Activated T-helper 17 cell treated with anti-CD3 and anti-CD28 coated beads, Interleukin-2, amount 50 U/mL, for 72 hours (primary cell): ENCODE measurements at regions not wholly inside any gene's neighbourhood (a gene's known extent, or its start where the extent isn't known, plus 50 kb on each side); places are given as distances from the start of the nearest gene placed in this dataset.
"Not testable (repeated sequence)": the region's sequence is repeated elsewhere in the genome, so short reads cannot be mapped to it uniquely, and the experiment has no call there.

ENCODE experiments used
- ATAC-seq: fragments of 150-1000 bp; cut with Tn5 transposase; replicated peaks from 2 replicates; pipeline ENCODE4 v1.10.0; 2021; ENCODE audit warnings: mild to moderate bottlenecking, moderate library complexity
- H3K27ac Mint-ChIP-seq: one replicate; pipeline ENCODE4 v1.8.0; 2022; ENCODE audit warnings: mixed read lengths
- H3K27me3 Mint-ChIP-seq: one replicate; pipeline ENCODE4 v1.8.0; 2022; ENCODE audit warnings: mixed read lengths
- H3K36me3 Mint-ChIP-seq: one replicate; pipeline ENCODE4 v1.8.0; 2022; ENCODE audit warnings: low read depth, mild to moderate bottlenecking, mixed read lengths
- H3K4me1 Mint-ChIP-seq: one replicate; pipeline ENCODE4 v1.8.0; 2022; ENCODE audit warnings: mixed read lengths
- H3K4me3 Mint-ChIP-seq: one replicate; pipeline ENCODE4 v1.8.0; 2022; ENCODE audit warnings: mild to moderate bottlenecking, mixed read lengths
- H3K9me3 Mint-ChIP-seq: one replicate; pipeline ENCODE4 v1.8.0; 2022; ENCODE audit warnings: mixed read lengths

DNA sequence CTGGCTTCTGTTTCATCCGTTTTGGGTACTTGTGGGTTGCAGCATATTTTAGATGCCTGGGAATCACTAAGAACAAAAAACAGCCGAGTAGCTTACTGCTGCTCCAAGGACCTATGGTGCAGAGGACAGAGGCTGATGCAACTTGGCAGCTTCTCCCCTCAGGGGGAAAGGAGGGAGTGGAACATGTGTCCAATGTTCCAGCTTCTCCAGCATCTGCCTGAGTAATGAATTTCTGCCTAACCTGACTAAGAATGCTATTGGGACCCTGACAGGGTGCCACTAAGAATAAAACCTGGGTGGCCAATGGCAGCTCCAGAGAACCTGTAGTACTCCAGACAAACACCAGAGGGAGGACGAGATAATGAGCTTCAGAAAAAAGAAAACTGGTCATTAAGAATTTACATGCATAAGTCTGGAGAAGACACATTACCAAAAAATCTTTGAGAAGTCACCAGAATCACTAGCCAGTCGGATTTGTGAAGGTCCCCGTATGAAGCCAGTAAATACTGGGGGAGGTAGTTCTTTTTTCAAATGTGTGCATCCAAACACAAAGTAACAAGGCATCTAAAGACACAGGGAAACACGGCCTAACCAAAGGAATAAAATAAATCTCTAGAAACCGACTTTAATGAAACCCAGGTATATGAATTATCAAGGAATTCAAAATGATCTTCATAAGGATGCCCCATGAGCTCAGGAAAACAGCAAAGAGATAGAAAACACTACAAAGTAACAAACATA is 293.5 kb downstream of the HINT1 start:
- Mint-ChIP-seq H3K4me3 (no peak overlapping the region), H3K9me3 (no peaks in the 10 kb centered on the region), H3K4me1 (no peaks in the 10 kb centered on the region), H3K27ac (no peak overlapping the region), H3K27me3 (no peaks in the 10 kb centered on the region), H3K36me3 (no peaks in the 10 kb centered on the region)
- ATAC-seq: peak; percentile 38

DNA sequence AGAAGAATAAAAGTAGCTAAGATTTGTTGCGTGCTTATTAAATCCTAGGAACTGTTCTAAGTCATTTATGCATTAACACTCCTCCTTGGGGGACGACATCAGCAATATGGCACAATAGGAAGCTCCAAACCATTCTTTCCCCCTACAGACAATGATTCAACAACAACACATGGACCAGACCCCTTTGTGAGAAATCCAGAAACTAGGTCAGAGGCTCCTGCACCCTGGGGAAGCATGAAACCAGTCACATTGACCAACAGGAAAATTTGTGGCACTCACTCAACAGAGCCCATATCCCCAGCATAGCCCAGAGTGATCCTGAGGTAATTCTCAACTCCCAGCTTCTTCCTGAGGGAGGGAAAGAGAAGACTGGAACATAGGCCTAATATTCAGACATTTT is 294.4 kb downstream of the HINT1 start:
- Mint-ChIP-seq H3K27ac (no peak overlapping the region), H3K9me3 (no peaks in the 10 kb centered on the region), H3K4me1 (no peaks in the 10 kb centered on the region), H3K27me3 (no peaks in the 10 kb centered on the region), H3K4me3 (no peak overlapping the region), H3K36me3 (no peaks in the 10 kb centered on the region)
- no peak for ATAC-seq

DNA sequence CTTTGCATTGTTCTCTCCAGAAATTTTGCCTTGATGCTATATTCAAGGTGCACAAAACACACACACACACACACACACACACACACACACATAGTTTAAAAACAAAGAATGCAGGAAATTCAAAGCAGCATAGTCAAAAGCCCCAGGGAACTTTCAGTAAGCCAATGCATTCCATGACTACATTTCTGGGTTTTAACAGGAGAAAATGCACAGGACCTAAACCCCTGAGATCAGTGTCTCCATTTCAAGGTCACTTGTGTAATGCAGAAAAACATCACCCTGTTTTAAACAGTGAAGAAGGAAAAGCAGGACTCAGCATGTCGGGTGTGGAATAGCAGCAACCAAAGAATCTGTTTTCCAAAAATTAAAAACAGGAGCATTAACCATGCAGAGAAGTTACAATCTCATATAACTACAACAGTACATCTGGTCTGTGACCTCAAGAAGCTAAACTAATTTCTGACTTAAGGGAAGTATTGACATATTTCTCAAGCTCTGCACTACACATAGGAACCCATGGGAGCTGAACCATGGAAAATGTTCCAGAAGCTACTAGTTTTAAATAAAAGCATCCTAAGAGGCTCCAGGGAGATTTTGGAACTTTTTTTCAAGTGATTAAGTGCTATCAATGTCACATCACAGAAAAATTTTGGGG is 296.7 kb downstream of the HINT1 start:
- Mint-ChIP-seq H3K4me3 (no peak overlapping the region), H3K36me3 (no peaks in the 10 kb centered on the region), H3K9me3 (no peaks in the 10 kb centered on the region), H3K27ac (no peak overlapping the region), H3K4me1 (no peaks in the 10 kb centered on the region), H3K27me3 (no peaks in the 10 kb centered on the region)
- ATAC-seq: no peak

DNA sequence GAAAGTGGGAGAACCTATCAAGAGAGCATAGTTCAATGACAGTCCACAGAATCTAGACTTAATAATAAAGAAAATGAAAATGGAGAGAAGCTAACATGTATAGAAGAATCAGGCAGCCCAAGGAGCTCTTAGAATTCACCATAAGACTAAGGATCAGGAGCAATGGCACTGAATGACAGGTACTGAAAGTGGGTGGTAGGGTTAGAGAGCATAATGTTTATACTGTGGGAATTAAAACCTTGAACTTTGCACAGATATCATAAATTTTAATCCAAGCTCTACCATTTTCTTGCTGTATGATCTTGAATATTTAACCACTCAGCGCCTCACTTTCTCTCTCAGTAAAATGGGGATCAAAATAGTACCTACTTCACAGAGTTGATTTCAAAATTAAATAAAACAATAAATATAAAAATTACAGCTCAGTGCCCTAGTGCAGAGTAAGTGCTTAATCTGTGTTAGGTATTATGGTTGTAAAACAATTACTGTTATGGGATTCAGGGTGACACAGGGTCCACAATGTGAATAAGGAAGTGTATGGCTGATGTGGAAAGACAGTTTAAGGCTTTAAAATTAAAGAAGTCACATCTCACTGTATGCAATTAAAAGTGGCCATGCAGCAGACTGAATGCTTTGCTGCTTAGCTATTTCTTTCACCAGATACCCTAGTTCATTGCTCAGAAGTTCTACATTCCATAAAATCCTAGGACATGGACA is 319.8 kb downstream of the HINT1 start:
- H3K9me3 Mint-ChIP-seq: peaks cover 5% of the 10 kb centered on the region

DNA sequence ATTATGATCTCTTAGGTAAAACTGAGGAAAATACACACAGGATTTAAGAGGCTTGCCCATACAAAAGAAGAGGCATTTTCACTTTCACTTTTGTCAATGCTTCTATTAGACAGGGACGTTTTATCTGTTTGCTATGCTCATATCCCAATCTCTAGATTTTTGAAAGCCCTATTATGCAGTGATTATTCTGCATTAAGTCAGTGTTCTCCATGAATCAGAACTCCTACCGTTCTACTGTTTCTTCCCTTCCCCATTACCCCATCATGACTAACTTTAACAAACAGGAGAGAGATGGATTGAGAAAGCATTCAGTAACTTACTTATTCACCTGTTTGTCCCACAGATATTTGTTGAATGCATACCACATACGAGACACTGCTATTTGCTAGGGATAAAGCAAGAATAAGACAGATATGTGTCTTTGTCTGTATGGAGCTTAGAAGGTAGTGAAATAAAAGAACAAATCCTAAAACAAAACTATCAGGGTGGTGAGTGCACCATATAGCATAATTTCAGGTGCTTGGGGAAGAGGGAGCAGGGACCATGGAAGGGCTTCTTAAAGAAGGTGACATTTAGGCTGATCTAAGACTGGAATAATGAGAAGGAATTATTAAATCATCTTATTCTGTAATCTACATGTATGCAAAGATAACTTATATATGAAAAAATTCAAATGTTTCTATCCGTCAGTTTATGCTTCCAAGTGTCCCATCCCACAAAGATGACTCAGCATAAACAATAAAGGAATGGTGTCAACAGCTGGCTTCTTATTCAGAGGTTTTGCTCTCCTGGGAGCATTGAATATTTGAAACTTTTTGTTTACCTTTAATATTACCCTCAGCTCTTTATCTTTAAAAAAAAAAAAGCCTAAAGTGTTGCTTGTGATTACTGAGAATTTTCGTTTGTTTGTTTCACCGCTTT is 328.1 kb downstream of the HINT1 start:
- H3K27me3 Mint-ChIP-seq: peaks cover 5% of the 10 kb centered on the region
- peaks cover 3% of the 10 kb centered on the region for H3K9me3 Mint-ChIP-seq
- peak overlapping the region; percentile 73 for H3K27ac Mint-ChIP-seq
- H3K4me3 Mint-ChIP-seq: peak overlapping the region; percentile 81
- H3K4me1 Mint-ChIP-seq: peaks cover 7% of the 10 kb centered on the region
- H3K36me3 Mint-ChIP-seq: no peaks in the 10 kb centered on the region
- ATAC-seq: peak; percentile 19

More for the DNA sequence above, 319.8 kb downstream of the HINT1 start:
- ATAC-seq: no peak
- Mint-ChIP-seq H3K4me3 (no peak overlapping the region), H3K27ac (no peak overlapping the region), H3K27me3 (peaks cover 27% of the 10 kb centered on the region), H3K4me1 (no peaks in the 10 kb centered on the region), H3K36me3 (no peaks in the 10 kb centered on the region)

DNA sequence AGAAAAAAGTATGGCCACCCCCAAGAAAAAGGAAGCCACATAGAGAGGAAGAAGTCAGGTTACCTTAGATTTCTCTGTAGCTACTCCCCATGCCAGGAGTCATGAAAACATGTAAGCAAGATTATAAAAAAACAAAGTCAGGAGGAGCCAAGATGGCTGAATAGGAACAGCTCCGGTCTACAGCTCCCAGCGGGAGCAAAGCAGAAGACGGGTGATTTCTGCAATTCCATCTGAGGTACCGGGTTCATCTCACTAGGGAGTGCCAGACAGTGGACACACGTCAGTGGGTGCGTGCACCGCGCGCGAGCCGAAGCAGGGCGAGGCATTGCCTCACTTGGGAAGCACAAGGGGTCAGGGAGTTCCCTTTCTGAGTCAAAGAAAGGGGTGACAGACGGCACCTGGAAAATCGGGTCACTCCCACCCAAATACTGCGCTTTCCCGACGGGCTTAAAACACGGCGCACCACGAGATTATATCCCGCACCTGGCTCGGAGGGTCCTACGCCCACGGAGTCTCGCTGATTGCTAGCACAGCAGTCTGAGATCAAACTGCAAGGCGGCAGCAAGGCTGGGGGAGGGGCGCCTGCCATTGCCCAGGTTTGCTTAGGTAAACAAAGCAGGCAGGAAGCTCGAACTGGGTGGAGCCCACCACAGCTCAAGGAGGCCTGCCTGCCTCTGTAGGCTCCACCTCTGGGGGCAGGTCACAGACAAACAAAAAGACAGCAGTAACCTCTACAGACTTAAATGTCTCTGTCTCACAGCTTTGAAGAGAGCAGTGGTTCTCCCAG is 347.3 kb downstream of the HINT1 start:
- not testable (repeated sequence) for H3K27me3 Mint-ChIP-seq, ATAC-seq, H3K36me3 Mint-ChIP-seq, H3K4me1 Mint-ChIP-seq, H3K27ac Mint-ChIP-seq
- Mint-ChIP-seq H3K9me3 (peaks cover 11% of the 10 kb centered on the region), H3K4me3 (peak overlapping the region; percentile 6)

DNA sequence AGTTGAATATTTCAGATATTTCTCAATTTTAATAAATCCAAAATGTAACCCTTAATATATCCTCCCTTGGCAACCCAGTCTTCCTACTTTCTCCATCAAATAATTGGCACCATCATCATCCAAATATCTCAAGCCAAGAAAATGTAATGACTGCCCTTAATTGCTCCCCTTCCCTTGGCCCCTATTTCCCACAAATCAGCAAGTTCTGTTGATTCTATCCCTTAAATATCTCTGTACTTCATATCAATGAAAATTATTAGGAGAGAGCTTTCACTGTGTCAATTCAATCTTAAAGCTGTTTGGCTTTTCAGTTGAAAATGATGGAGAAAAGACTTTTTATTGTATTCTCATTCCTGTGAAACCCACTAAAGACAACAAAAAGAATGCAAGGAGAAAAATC is 349.8 kb downstream of the HINT1 start:
- Mint-ChIP-seq H3K4me3 (no peak overlapping the region), H3K36me3 (no peaks in the 10 kb centered on the region), H3K9me3 (peaks cover 8% of the 10 kb centered on the region), H3K27me3 (no peaks in the 10 kb centered on the region), H3K27ac (no peak overlapping the region), H3K4me1 (no peaks in the 10 kb centered on the region)
- ATAC-seq: no peak

DNA sequence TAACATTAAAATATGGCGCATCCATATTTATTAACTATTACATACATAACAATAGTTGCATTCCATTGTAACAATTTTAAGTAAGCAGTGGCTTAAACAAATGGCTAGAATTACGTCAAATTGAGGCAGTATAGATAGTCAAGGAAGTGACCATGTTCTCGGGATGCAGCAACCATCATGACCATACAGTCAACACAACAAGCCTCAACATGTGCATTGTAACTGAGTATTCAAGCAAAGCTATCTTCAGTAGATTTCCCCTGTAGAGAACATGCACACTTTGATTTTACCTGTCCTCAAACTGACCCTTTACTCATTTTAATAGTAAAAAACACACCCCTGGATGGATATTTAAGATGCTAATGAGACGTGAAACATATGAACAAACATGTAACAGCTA is 356.4 kb downstream of the HINT1 start:
- Mint-ChIP-seq H3K27ac (no peak overlapping the region), H3K36me3 (no peaks in the 10 kb centered on the region), H3K9me3 (no peaks in the 10 kb centered on the region), H3K27me3 (peaks cover 6% of the 10 kb centered on the region), H3K4me3 (no peak overlapping the region), H3K4me1 (no peaks in the 10 kb centered on the region)
- ATAC-seq: no peak

DNA sequence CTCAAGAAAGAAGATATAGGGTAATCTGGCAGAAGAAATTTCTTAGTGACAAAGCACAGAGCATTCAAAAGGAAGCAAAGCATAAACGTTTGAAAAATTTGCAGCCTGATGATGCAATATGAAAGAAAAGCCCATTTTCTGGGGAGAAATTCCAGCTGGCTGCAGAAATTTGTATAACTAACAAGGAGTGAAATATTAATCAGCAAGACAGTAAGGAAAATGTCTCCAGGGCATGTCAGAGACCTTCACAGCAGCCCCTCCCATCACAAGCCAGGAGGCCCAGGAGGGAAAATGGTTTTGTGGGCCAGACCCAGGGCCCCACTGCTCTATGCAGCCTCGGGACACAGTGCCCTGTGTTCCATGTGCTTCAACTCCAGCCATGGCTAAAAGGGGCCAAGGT is 359.4 kb downstream of the HINT1 start:
- H3K27ac Mint-ChIP-seq: no peak overlapping the region
- no peak for ATAC-seq
- peaks cover 10% of the 10 kb centered on the region for H3K9me3 Mint-ChIP-seq
- H3K4me1 Mint-ChIP-seq: no peaks in the 10 kb centered on the region
- no peaks in the 10 kb centered on the region for H3K36me3 Mint-ChIP-seq
- peaks cover 6% of the 10 kb centered on the region for H3K27me3 Mint-ChIP-seq
- H3K4me3 Mint-ChIP-seq: no peak overlapping the region

DNA sequence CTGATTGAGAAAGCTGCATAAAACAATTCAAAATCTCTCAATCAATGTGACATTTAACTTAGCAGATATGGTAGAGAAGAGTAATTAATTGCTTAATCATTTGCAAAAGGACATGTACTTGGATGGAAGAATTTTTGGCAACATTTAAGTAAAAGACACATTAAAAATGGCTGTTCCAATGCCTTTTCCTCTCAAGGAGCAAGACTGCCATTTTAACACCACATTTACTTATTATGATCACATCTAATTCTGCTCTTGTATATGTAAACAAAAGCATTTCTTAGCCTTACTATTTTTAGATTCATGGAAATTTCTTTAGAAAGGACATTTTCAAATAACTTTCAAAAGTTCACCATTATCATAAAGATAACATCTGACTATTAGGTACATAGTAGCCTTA is 360.0 kb downstream of the HINT1 start:
- Mint-ChIP-seq H3K36me3 (no peaks in the 10 kb centered on the region), H3K27me3 (peaks cover 6% of the 10 kb centered on the region), H3K27ac (no peak overlapping the region), H3K9me3 (peaks cover 10% of the 10 kb centered on the region), H3K4me1 (no peaks in the 10 kb centered on the region), H3K4me3 (no peak overlapping the region)
- no peak for ATAC-seq

DNA sequence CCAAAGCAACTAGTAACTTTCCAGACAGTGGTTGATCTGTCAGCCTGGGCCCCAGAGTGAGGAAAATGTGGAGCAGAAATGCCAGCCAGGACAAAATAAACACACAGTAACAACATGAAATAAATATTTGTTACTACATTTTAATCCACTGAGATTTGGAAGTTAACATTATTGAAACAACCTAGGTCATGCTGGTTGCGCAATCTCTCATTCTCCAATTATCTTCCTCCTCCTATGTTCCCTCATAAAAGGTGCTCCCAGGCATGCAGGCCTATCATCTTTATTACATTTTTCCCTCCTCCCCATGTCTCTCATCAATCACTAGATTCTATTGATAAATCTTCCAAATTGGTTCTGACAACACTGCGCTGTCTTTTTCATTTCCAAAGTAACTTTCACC is 363.1 kb downstream of the HINT1 start:
- Mint-ChIP-seq H3K27ac (no peak overlapping the region), H3K4me3 (no peak overlapping the region), H3K27me3 (peaks cover 5% of the 10 kb centered on the region), H3K4me1 (no peaks in the 10 kb centered on the region), H3K9me3 (peaks cover 16% of the 10 kb centered on the region), H3K36me3 (no peaks in the 10 kb centered on the region)
- ATAC-seq: no peak

DNA sequence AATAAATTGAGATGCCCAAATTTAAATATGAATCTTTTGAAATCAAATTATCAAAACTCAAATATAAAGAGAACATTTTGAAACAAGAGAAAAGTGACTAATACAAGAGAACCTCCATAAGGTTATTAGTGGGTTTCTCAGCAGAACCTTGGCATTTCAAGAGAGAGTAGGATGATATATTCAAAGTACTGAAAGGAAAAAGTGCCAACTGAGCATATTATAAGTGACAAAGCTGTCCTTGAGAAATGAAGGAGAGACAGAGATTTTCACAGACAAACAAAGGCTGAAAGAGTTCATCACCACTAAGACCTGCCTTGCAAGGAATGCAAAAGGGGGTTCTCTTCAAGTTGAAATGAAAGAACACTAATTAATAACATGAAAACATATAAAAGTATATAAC is 366.0 kb downstream of the HINT1 start:
- H3K36me3 Mint-ChIP-seq: no peaks in the 10 kb centered on the region
- H3K4me1 Mint-ChIP-seq: no peaks in the 10 kb centered on the region
- no peak overlapping the region for H3K4me3 Mint-ChIP-seq
- H3K9me3 Mint-ChIP-seq: peaks cover 16% of the 10 kb centered on the region
- no peak for ATAC-seq
- H3K27me3 Mint-ChIP-seq: peaks cover 5% of the 10 kb centered on the region
- H3K27ac Mint-ChIP-seq: no peak overlapping the region

DNA sequence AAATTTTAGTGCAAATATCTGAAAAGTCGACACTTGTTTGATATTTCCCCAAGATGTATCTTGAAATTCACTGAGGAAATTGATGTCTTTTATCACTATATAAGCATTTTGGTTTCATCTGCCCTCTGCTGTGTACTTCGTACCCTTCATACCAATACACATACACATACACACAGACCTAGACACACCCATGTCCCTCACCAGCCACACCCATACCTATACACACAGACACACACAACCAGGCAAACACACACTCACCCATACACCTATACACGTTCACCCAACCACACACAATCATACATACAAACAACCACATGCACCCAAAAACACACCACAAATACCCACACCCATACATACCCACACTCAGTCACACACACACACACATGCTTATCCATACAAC is 367.8 kb downstream of the HINT1 start:
- no peaks in the 10 kb centered on the region for H3K4me1 Mint-ChIP-seq
- no peak for ATAC-seq
- H3K27ac Mint-ChIP-seq: no peak overlapping the region
- H3K36me3 Mint-ChIP-seq: no peaks in the 10 kb centered on the region
- H3K4me3 Mint-ChIP-seq: no peak overlapping the region
- H3K27me3 Mint-ChIP-seq: peaks cover 5% of the 10 kb centered on the region
- peaks cover 12% of the 10 kb centered on the region for H3K9me3 Mint-ChIP-seq

DNA sequence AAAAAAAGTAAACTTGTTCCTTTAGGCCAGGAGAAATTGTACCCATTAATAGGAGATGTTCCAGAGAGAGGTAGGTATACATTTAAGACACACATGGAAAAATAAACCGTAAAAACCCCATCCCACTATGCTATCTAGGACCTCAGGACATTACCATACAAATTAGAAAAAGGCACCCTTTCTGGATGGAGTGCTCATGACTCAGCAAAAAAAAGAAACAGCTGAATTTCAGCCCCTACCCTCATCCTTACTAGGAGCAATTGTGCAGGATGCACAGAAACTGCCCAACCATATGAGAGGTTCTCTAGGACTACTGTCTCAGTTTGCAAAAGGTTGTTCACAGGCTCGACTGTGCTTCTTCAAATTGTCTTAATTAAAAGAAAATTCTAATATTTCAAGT is 368.2 kb downstream of the HINT1 start:
- H3K36me3 Mint-ChIP-seq: no peaks in the 10 kb centered on the region
- peaks cover 12% of the 10 kb centered on the region for H3K9me3 Mint-ChIP-seq
- no peak overlapping the region for H3K27ac Mint-ChIP-seq
- peaks cover 5% of the 10 kb centered on the region for H3K27me3 Mint-ChIP-seq
- H3K4me3 Mint-ChIP-seq: no peak overlapping the region
- ATAC-seq: no peak
- no peaks in the 10 kb centered on the region for H3K4me1 Mint-ChIP-seq
